ENCODE measurements at regions not wholly inside any gene's neighbourhood (a gene's known extent, or its start where the extent isn't known, plus 50 kb on each side); places are given as distances from the start of the nearest gene placed in this dataset.

GRCh38 chr20:20993372-20993771 lies 112.8 kb downstream of the LINC00237 start:
- no peak for DNase-seq (ENCODE audit: low read depth)

GRCh38 chr20:20992686-20993360 lies 113.3 kb downstream of the LINC00237 start:
- DNase-seq (ENCODE audit: low read depth): no peak

GRCh38 chr20:20992277-20992676 lies 113.9 kb downstream of the LINC00237 start:
- DNase-seq (ENCODE audit: low read depth): no peak

GRCh38 chr20:20989081-20989480 lies 117.1 kb downstream of the LINC00237 start:
- no peak for DNase-seq (ENCODE audit: low read depth)

GRCh38 chr20:20979934-20980333 lies 126.2 kb downstream of the LINC00237 start:
- DNase-seq (ENCODE audit: low read depth): no peak

- no peak for DNase-seq (ENCODE audit: low read depth)
These were observed 128.4 kb downstream of the LINC00237 start for GRCh38 chr20:20977786-20978185.

GRCh38 chr20:20972490-20972889 lies 133.7 kb downstream of the LINC00237 start:
- no peak for DNase-seq (ENCODE audit: low read depth)

- DNase-seq (ENCODE audit: low read depth): no peak
These were observed 134.3 kb downstream of the LINC00237 start for GRCh38 chr20:20971810-20972209.

GRCh38 chr20:20970841-20971240 lies 135.3 kb downstream of the LINC00237 start:
- DNase-seq (ENCODE audit: low read depth): no peak

- DNase-seq (ENCODE audit: low read depth): no peak
These were observed 136.4 kb downstream of the LINC00237 start for GRCh38 chr20:20969701-20970280.

GRCh38 chr20:20967564-20968184 lies 138.5 kb downstream of the LINC00237 start:
- DNase-seq (ENCODE audit: low read depth): no peak

- no peak for DNase-seq (ENCODE audit: low read depth)
These were observed 140.0 kb downstream of the LINC00237 start for GRCh38 chr20:20966171-20966570.

GRCh38 chr20:20959031-20959755 lies 147.0 kb downstream of the LINC00237 start:
- no peak for DNase-seq (ENCODE audit: low read depth)

GRCh38 chr20:20956513-20956931 lies 149.6 kb downstream of the LINC00237 start:
- peak; percentile 1 for DNase-seq (ENCODE audit: low read depth)

- no peak for DNase-seq (ENCODE audit: low read depth)
These were observed 150.3 kb downstream of the LINC00237 start for GRCh38 chr20:20955892-20956291.

GRCh38 chr20:20953738-20954618 lies 152.2 kb downstream of the LINC00237 start:
- no peak for DNase-seq (ENCODE audit: low read depth)

- no peak for DNase-seq (ENCODE audit: low read depth)
These were observed 155.5 kb downstream of the LINC00237 start for GRCh38 chr20:20950620-20951019.

GRCh38 chr20:20946122-20946759 lies 159.9 kb downstream of the LINC00237 start:
- no peak for DNase-seq (ENCODE audit: low read depth)

GRCh38 chr20:20941468-20941889 lies 164.7 kb downstream of the LINC00237 start:
- no peak for DNase-seq (ENCODE audit: low read depth)

GRCh38 chr20:20939006-20939405 lies 167.2 kb downstream of the LINC00237 start:
- no peak for DNase-seq (ENCODE audit: low read depth)

GRCh38 chr20:20938599-20938998 lies 167.6 kb downstream of the LINC00237 start:
- no peak for DNase-seq (ENCODE audit: low read depth)
